ENCODE measurements at regions not wholly inside any gene's neighbourhood (a gene's known extent, or its start where the extent isn't known, plus 50 kb on each side); places are given as distances from the start of the nearest gene placed in this dataset.
A peak's percentile ranks its signal among the peaks of the same experiment; 100 is the strongest.

DNA sequence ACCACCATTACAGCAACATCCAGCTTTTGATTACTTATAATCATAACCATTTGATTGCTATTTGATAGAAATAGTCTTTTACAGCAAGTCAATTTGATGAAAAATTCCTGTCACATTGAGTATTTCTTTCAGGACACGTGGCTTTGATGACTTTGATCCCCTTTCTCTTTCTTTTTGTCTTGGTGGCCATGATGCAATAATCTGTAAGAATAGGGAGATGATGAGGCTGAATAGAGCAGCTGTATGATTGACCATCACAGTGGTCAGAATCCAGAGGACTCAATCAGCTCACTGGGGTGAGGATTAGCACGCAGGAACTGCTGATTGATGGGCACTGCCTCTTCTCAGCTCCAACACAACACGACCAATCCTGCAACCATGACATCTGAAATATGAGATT lies 262.7 kb downstream of the PARP8 start:
- H3K27ac ChIP-seq (ENCODE audit: low read depth, low read length): no peak overlapping the region
- H3K4me2 ChIP-seq (ENCODE audit: low read length): no peak overlapping the region
- H3K36me3 ChIP-seq (ENCODE audit: control insufficient read depth, insufficient read depth, low read length): no peaks in the 10 kb centered on the region
- H3K4me1 ChIP-seq (ENCODE audit: control insufficient read depth, low read depth, low read length): no peaks in the 10 kb centered on the region
- no peak overlapping the region for H3K9ac ChIP-seq (ENCODE audit: low read length)
- WGBS (ENCODE audit: extremely low coverage, insufficient coverage, low lambda C conversion rate): no CpG with 5 or more reads among the region's 3 CpGs
- no peak for DNase-seq
- no peaks in the 10 kb centered on the region for H3K79me2 ChIP-seq (ENCODE audit: control insufficient read depth, insufficient read depth, low read length)
- H3K79me1 ChIP-seq (ENCODE audit: low read length): no peaks in the 10 kb centered on the region
- H3K4me3 ChIP-seq (ENCODE audit: low read length): no peak overlapping the region
- no peak overlapping the region for H3K18ac ChIP-seq (ENCODE audit: low read length)
- no peak overlapping the region for H2BK5ac ChIP-seq (ENCODE audit: low read length)
- no peak overlapping the region for H3K4ac ChIP-seq (ENCODE audit: low read depth, low read length)
- no peak overlapping the region for H2BK15ac ChIP-seq (replicated peaks; ENCODE audit: low read depth)
- H2BK120ac ChIP-seq (ENCODE audit: low read depth, low read length): no peak overlapping the region
- no peak overlapping the region for H3K56ac ChIP-seq (ENCODE audit: low read length)
- no peak overlapping the region for H4K8ac ChIP-seq (ENCODE audit: low read depth, low read length)
- no peaks in the 10 kb centered on the region for H3K27me3 ChIP-seq (ENCODE audit: insufficient read depth, low read length, poor library complexity)
- H4K5ac ChIP-seq (ENCODE audit: low read length): no peak overlapping the region
- H2AK5ac ChIP-seq (ENCODE audit: low read length): no peak overlapping the region
- no peak overlapping the region for H3K23ac ChIP-seq (ENCODE audit: low read length)

DNA sequence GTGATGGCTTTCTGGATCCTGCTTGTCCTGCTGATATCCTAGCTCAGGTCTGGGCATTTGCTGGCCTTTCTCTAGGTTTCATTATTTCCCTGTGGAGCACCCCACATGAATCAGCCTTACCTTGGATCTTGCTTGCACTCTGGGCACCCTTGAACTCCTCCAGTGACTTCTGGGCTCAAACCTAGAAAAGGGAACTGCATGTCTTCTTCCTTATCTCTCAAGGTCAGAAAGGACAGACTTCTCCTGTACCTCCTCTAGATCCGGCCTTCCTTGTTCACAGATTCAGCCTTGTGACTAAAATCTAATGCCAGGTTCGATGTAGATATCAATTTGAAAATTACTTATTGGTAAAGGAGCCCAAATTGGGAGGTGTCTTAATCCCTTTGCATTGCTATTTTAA lies 267.9 kb downstream of the PARP8 start:
- Histone ChIP-seq H3K27ac (ENCODE audit: low read depth, low read length) (no peak overlapping the region), H3K4ac (ENCODE audit: low read depth, low read length) (peak overlapping the region; percentile 52), H3K79me2 (ENCODE audit: control insufficient read depth, insufficient read depth, low read length) (no peaks in the 10 kb centered on the region), H3K4me3 (ENCODE audit: low read length) (no peak overlapping the region), H2BK15ac (replicated peaks; ENCODE audit: low read depth) (no peak overlapping the region), H3K56ac (ENCODE audit: low read length) (no peak overlapping the region), H2BK120ac (ENCODE audit: low read depth, low read length) (no peak overlapping the region), H3K9ac (ENCODE audit: low read length) (no peak overlapping the region), H3K18ac (ENCODE audit: low read length) (no peak overlapping the region), H4K8ac (ENCODE audit: low read depth, low read length) (no peak overlapping the region), H2BK5ac (ENCODE audit: low read length) (no peak overlapping the region), H4K5ac (ENCODE audit: low read length) (no peak overlapping the region), H3K4me1 (ENCODE audit: control insufficient read depth, low read depth, low read length) (no peaks in the 10 kb centered on the region), H2AK5ac (ENCODE audit: low read length) (no peak overlapping the region), H3K4me2 (ENCODE audit: low read length) (no peak overlapping the region), H3K27me3 (ENCODE audit: insufficient read depth, low read length, poor library complexity) (no peaks in the 10 kb centered on the region), H3K23ac (ENCODE audit: low read length) (no peak overlapping the region), H3K79me1 (ENCODE audit: low read length) (no peaks in the 10 kb centered on the region), H3K36me3 (ENCODE audit: control insufficient read depth, insufficient read depth, low read length) (no peaks in the 10 kb centered on the region)
- no CpG with 5 or more reads among the region's 2 CpGs for WGBS (ENCODE audit: extremely low coverage, insufficient coverage, low lambda C conversion rate)
- no peak for DNase-seq

DNA sequence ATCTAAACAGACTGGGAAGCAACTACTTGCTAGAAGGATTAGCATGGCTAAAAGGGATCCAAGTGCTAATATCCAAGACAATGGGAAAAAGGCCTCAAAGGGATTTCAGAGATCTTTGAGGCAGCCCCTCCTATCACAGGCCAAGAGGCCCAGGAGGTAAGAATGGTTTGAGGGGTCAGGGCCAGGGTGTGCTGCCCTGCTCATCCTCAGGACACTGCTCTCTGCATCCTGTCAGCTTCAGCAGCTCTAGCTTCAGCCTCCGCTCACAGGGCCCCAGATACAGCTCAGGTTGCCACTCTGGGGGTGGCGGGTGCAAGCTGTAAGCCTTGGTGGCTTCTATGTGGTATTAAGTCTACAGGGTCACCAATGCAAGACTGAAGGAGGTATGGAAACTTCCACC lies 278.7 kb downstream of the PARP8 start:
- Histone ChIP-seq H3K79me1 (ENCODE audit: low read length) (no peaks in the 10 kb centered on the region), H3K79me2 (ENCODE audit: control insufficient read depth, insufficient read depth, low read length) (no peaks in the 10 kb centered on the region), H3K4me1 (ENCODE audit: control insufficient read depth, low read depth, low read length) (no peaks in the 10 kb centered on the region), H3K23ac (ENCODE audit: low read length) (no peak overlapping the region), H2BK5ac (ENCODE audit: low read length) (no peak overlapping the region), H3K56ac (ENCODE audit: low read length) (no peak overlapping the region), H2BK15ac (replicated peaks; ENCODE audit: low read depth) (no peak overlapping the region), H3K27ac (ENCODE audit: low read depth, low read length) (no peak overlapping the region), H3K4me3 (ENCODE audit: low read length) (no peak overlapping the region), H3K9ac (ENCODE audit: low read length) (no peak overlapping the region), H2AK5ac (ENCODE audit: low read length) (no peak overlapping the region), H3K4me2 (ENCODE audit: low read length) (no peak overlapping the region), H4K5ac (ENCODE audit: low read length) (no peak overlapping the region), H4K8ac (ENCODE audit: low read depth, low read length) (no peak overlapping the region), H3K36me3 (ENCODE audit: control insufficient read depth, insufficient read depth, low read length) (no peaks in the 10 kb centered on the region), H3K27me3 (ENCODE audit: insufficient read depth, low read length, poor library complexity) (no peaks in the 10 kb centered on the region), H3K4ac (ENCODE audit: low read depth, low read length) (no peak overlapping the region), H2BK120ac (ENCODE audit: low read depth, low read length) (no peak overlapping the region), H3K18ac (ENCODE audit: low read length) (no peak overlapping the region)
- no CpG with 5 or more reads among the region's 2 CpGs for WGBS (ENCODE audit: extremely low coverage, insufficient coverage, low lambda C conversion rate)
- DNase-seq: no peak

DNA sequence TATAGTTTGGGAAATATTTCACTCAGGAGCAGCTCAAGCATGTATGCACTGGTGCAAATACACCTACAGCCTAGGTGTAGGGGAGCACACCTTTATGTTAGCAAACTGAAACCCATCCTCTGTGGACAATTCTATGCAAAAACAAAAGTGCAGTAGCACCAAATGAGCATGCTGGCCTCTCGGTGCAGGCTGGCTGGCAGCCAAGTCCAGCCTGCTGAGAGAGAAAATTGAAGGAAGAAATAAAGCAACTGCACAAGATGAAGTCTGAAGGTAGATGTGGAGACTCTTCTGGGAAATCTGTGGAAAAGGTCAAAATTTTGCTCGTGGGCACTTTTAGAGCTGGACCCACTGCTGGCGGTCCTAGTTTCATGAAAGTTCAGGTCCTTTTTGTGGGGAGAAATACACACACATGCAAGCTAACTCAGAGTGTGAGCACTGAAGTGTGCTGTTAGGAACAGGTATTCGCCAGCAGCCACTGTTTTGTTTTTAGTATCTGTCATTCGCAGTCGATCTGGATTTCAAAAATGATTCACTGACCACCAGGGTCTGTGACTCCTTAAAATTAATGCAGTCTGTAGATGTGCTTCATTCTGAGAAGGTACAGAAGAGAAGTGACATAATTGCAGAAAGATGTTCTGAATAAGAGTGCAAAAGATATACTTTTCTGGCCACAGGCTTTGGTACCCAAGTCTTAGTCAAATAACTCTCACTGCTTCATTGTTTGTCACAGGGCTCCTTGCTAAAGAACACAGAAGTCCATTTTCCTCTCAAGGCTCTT lies 281.7 kb downstream of the PARP8 start:
- no peak overlapping the region for H3K23ac ChIP-seq (ENCODE audit: low read length)
- DNase-seq: no peak
- H3K4me2 ChIP-seq (ENCODE audit: low read length): no peak overlapping the region
- H2BK15ac ChIP-seq (replicated peaks; ENCODE audit: low read depth): no peak overlapping the region
- no peak overlapping the region for H3K9ac ChIP-seq (ENCODE audit: low read length)
- H3K27me3 ChIP-seq (ENCODE audit: insufficient read depth, low read length, poor library complexity): no peaks in the 10 kb centered on the region
- no peak overlapping the region for H2BK5ac ChIP-seq (ENCODE audit: low read length)
- H3K18ac ChIP-seq (ENCODE audit: low read length): no peak overlapping the region
- no peaks in the 10 kb centered on the region for H3K79me1 ChIP-seq (ENCODE audit: low read length)
- H3K79me2 ChIP-seq (ENCODE audit: control insufficient read depth, insufficient read depth, low read length): no peaks in the 10 kb centered on the region
- H3K4ac ChIP-seq (ENCODE audit: low read depth, low read length): no peak overlapping the region
- no peak overlapping the region for H3K56ac ChIP-seq (ENCODE audit: low read length)
- no peaks in the 10 kb centered on the region for H3K36me3 ChIP-seq (ENCODE audit: control insufficient read depth, insufficient read depth, low read length)
- WGBS (ENCODE audit: extremely low coverage, insufficient coverage, low lambda C conversion rate): no CpG with 5 or more reads among the region's 6 CpGs
- H3K4me3 ChIP-seq (ENCODE audit: low read length): no peak overlapping the region
- no peak overlapping the region for H2BK120ac ChIP-seq (ENCODE audit: low read depth, low read length)
- no peak overlapping the region for H2AK5ac ChIP-seq (ENCODE audit: low read length)
- no peak overlapping the region for H4K8ac ChIP-seq (ENCODE audit: low read depth, low read length)
- H3K27ac ChIP-seq (ENCODE audit: low read depth, low read length): no peak overlapping the region
- H3K4me1 ChIP-seq (ENCODE audit: control insufficient read depth, low read depth, low read length): no peaks in the 10 kb centered on the region
- H4K5ac ChIP-seq (ENCODE audit: low read length): no peak overlapping the region

DNA sequence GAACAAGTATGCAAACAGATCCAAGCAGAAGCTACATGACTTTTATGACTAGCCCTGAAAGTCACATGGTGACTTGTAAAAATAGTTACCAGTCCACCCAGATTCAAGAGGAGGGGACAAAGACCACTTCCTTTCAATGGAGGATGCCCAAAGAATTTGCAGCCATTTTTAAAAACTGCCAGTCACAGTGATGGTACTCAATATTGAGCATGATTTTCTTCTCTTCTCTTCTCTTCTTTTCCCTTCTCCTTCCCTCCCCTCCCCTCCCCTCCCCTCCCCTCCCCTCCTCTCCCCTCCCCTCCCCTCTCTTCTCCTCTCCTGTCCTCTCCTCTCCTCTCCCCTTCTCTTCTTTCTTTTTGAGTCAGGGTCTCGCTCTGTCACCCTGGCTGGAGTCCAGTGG lies 286.9 kb downstream of the PARP8 start:
- Histone ChIP-seq H3K4ac (ENCODE audit: low read depth, low read length) (no peak overlapping the region), H3K27me3 (ENCODE audit: insufficient read depth, low read length, poor library complexity) (no peaks in the 10 kb centered on the region), H3K4me2 (ENCODE audit: low read length) (no peak overlapping the region), H3K18ac (ENCODE audit: low read length) (no peak overlapping the region), H3K79me1 (ENCODE audit: low read length) (no peaks in the 10 kb centered on the region), H3K23ac (ENCODE audit: low read length) (no peak overlapping the region), H2AK5ac (ENCODE audit: low read length) (no peak overlapping the region), H2BK5ac (ENCODE audit: low read length) (no peak overlapping the region), H3K9ac (ENCODE audit: low read length) (no peak overlapping the region), H3K4me3 (ENCODE audit: low read length) (no peak overlapping the region), H4K5ac (ENCODE audit: low read length) (no peak overlapping the region), H3K36me3 (ENCODE audit: control insufficient read depth, insufficient read depth, low read length) (no peaks in the 10 kb centered on the region), H2BK120ac (ENCODE audit: low read depth, low read length) (no peak overlapping the region), H3K27ac (ENCODE audit: low read depth, low read length) (no peak overlapping the region), H3K56ac (ENCODE audit: low read length) (no peak overlapping the region), H3K4me1 (ENCODE audit: control insufficient read depth, low read depth, low read length) (no peaks in the 10 kb centered on the region), H3K79me2 (ENCODE audit: control insufficient read depth, insufficient read depth, low read length) (no peaks in the 10 kb centered on the region), H4K8ac (ENCODE audit: low read depth, low read length) (no peak overlapping the region), H2BK15ac (replicated peaks; ENCODE audit: low read depth) (no peak overlapping the region)
- DNase-seq: no peak
- no CpG with 5 or more reads among the region's 1 CpG for WGBS (ENCODE audit: extremely low coverage, insufficient coverage, low lambda C conversion rate)
